Epithelial cell of esophagus (primary cell): ENCODE measurements at regions not wholly inside any gene's neighbourhood (a gene's known extent, or its start where the extent isn't known, plus 50 kb on each side); places are given as distances from the start of the nearest gene placed in this dataset.

ENCODE experiments used
- DNase-seq: peaks from one replicate; pipeline ENCODE4 v3.0.0; 2010; ENCODE audit warnings: low read depth
- H3K4me3 ChIP-seq: 2 replicates; pipeline ENCODE4 v1.5.1; 2011; ENCODE audit warnings: mild to moderate bottlenecking, low read length, control low read depth
- CTCF ChIP-seq: IDR thresholded peaks from 2 replicates; pipeline ENCODE4 v1.5.1; 2011; ENCODE audit warnings: low read depth, mild to moderate bottlenecking, low read length, control low read depth, inconsistent platforms; ENCODE audit not compliant: insufficient read depth; ENCODE audit errors: missing control alignments

- DNase-seq: no peak
- no peak overlapping the region for H3K4me3 ChIP-seq
- no peak for TF ChIP-seq CTCF
Measured at GRCh38 chr6:23435126-23435525, 690.9 kb upstream of the NRSN1 start.

GRCh38 chr6:23435798-23436197, 690.2 kb upstream of the NRSN1 start:
- DNase-seq: no peak
- H3K4me3 ChIP-seq: no peak overlapping the region
- no peak for TF ChIP-seq CTCF

- H3K4me3 ChIP-seq: no peak overlapping the region
- DNase-seq: no peak
- TF ChIP-seq CTCF: no peak
Measured at GRCh38 chr6:23441808-23442461, 684.1 kb upstream of the NRSN1 start.

- no peak overlapping the region for H3K4me3 ChIP-seq
- no peak for TF ChIP-seq CTCF
- DNase-seq: no peak
Measured at GRCh38 chr6:23445157-23445710, 680.8 kb upstream of the NRSN1 start.

- peak; percentile 68 for DNase-seq
- peak; percentile 69 for TF ChIP-seq CTCF
- H3K4me3 ChIP-seq: no peak overlapping the region
Measured at GRCh38 chr6:23446469-23446967, 679.5 kb upstream of the NRSN1 start.

GRCh38 chr6:23447731-23448130, 678.3 kb upstream of the NRSN1 start:
- no peak for DNase-seq
- no peak overlapping the region for H3K4me3 ChIP-seq
- TF ChIP-seq CTCF: no peak

- no peak overlapping the region for H3K4me3 ChIP-seq
- DNase-seq: no peak
- no peak for TF ChIP-seq CTCF
Measured at GRCh38 chr6:23448281-23448680, 677.7 kb upstream of the NRSN1 start.
